HEK293T (cell line): ENCODE measurements at regions not wholly inside any gene's neighbourhood (a gene's known extent, or its start where the extent isn't known, plus 50 kb on each side); places are given as distances from the start of the nearest gene placed in this dataset.

Source experiments
- CTCF ChIA-PET: fragments of 350-600 bp; formaldehyde crosslinking; extraction: SDS; loops from one replicate; lab custom pipeline; 2021; ENCODE audit warnings: antibody characterized with exemption, inconsistent platforms; lab: Yijun Ruan, JAX
- POLR2A ChIA-PET: fragments of 350-600 bp; formaldehyde crosslinking; extraction: SDS; loops from one replicate; lab custom pipeline; 2020; ENCODE audit warnings: antibody characterized with exemption, inconsistent platforms; lab: Yijun Ruan, JAX
- DNase-seq: peaks from one replicate; pipeline ENCODE4 v3.0.0; 2012; ENCODE audit warnings: mixed read lengths; ENCODE audit errors: extremely low spot score
- ARNT ChIP-seq: fragments of 450-650 bp; IDR thresholded peaks from 2 replicates; pipeline ENCODE4 v1.6.1; 2017; ENCODE audit warnings: mild to moderate bottlenecking
- BHLHE40 ChIP-seq: fragments of 450-650 bp; IDR thresholded peaks from 2 replicates; pipeline ENCODE4 v1.6.1; 2016; ENCODE audit warnings: mild to moderate bottlenecking, moderate library complexity, borderline replicate concordance
- CTBP1 ChIP-seq: fragments of 450-650 bp; IDR thresholded peaks from 2 replicates; pipeline ENCODE4 v1.6.1; 2016; ENCODE audit warnings: borderline replicate concordance
- ELF4 ChIP-seq: fragments of 450-650 bp; IDR thresholded peaks from 2 replicates; pipeline ENCODE4 v1.6.1; 2017; ENCODE audit warnings: antibody characterized with exemption
- FOXA1 ChIP-seq: fragments of 450-650 bp; IDR thresholded peaks from 2 replicates; pipeline ENCODE4 v1.6.1; 2016; ENCODE audit warnings: mild to moderate bottlenecking
- FOXK2 ChIP-seq: fragments of 450-650 bp; IDR thresholded peaks from 2 replicates; pipeline ENCODE4 v1.6.1; 2016; ENCODE audit warnings: mild to moderate bottlenecking
- FOXM1 ChIP-seq: fragments of 450-650 bp; IDR thresholded peaks from 2 replicates; pipeline ENCODE4 v1.6.1; 2017; ENCODE audit warnings: mild to moderate bottlenecking, borderline replicate concordance
- HDGF ChIP-seq: fragments of 450-650 bp; IDR thresholded peaks from 2 replicates; pipeline ENCODE4 v1.6.1; 2017; ENCODE audit warnings: antibody characterized with exemption, borderline replicate concordance
- L3MBTL2 ChIP-seq: fragments of 450-650 bp; conservative IDR thresholded peaks from 2 replicates; pipeline ENCODE4 v1.6.1; 2016; ENCODE audit warnings: mild to moderate bottlenecking
- LEF1 ChIP-seq: fragments of 450-650 bp; IDR thresholded peaks from 2 replicates; pipeline ENCODE4 v1.6.1; 2017; ENCODE audit warnings: mild to moderate bottlenecking, borderline replicate concordance
- NFRKB ChIP-seq: fragments of 450-650 bp; IDR thresholded peaks from 2 replicates; pipeline ENCODE4 v1.6.1; 2016; ENCODE audit warnings: mild to moderate bottlenecking, moderate library complexity
- PKNOX1 ChIP-seq: fragments of 450-650 bp; IDR thresholded peaks from 2 replicates; pipeline ENCODE4 v1.6.1; 2016
- SP1 ChIP-seq: fragments of 450-650 bp; IDR thresholded peaks from 2 replicates; pipeline ENCODE4 v1.6.1; 2017
- SUZ12 ChIP-seq: fragments of 450-650 bp; IDR thresholded peaks from 2 replicates; pipeline ENCODE4 v1.6.1; 2016; ENCODE audit warnings: mild to moderate bottlenecking
- TARDBP ChIP-seq: fragments of 450-650 bp; IDR thresholded peaks from 2 replicates; pipeline ENCODE4 v1.6.1; 2016
- ZNF384 ChIP-seq: fragments of 450-650 bp; IDR thresholded peaks from 2 replicates; pipeline ENCODE4 v1.6.1; 2016

- ChIA-PET CTCF (no interaction called here), POLR2A (no interaction called here)
- TF ChIP-seq SP1 (no peak), SUZ12 (no peak), PKNOX1 (no peak), HDGF (no peak)
- DNase-seq = no peak
These were observed 830.9 kb upstream of the NDST4 start for GRCh38 chr4:115944146-115944905.

GRCh38 chr4:115938764-115939443, 825.5 kb upstream of the NDST4 start:
- DNase-seq = no peak
- CTCF ChIA-PET = no interaction called here
- TF ChIP-seq FOXM1 (no peak), PKNOX1 (no peak), FOXA1 (no peak), ZNF384 (no peak), ARNT (no peak), HDGF (no peak), ELF4 (no peak), LEF1 (no peak), FOXK2 (no peak), SP1 (no peak), CTBP1 (no peak), NFRKB (no peak), L3MBTL2 (no peak), TARDBP (no peak), BHLHE40 (no peak), SUZ12 (no peak)
- POLR2A ChIA-PET = no interaction called here

- TF ChIP-seq SP1 (no peak), ELF4 (no peak), FOXK2 (no peak), ZNF384 (no peak), FOXM1 (no peak), TARDBP (no peak), PKNOX1 (no peak), SUZ12 (no peak), BHLHE40 (no peak), L3MBTL2 (no peak), ARNT (no peak), LEF1 (no peak), CTBP1 (no peak), NFRKB (no peak), HDGF (no peak), FOXA1 (no peak)
- ChIA-PET CTCF (interaction anchor here (0.6 kb wide), 1 partner anchor 290 kb away, joined by 3 read pairs; no protein-coding TSS in a partner anchor), POLR2A (no interaction called here)
- DNase-seq = no peak
These were observed 816.0 kb upstream of the NDST4 start for GRCh38 chr4:115929373-115929772.

GRCh38 chr4:115927382-115927781, 814.0 kb upstream of the NDST4 start:
- ChIA-PET CTCF (no interaction called here), POLR2A (no interaction called here)
- no peak for DNase-seq
- TF ChIP-seq HDGF (no peak), FOXK2 (no peak), ELF4 (no peak), SUZ12 (no peak), ZNF384 (no peak), FOXM1 (no peak), L3MBTL2 (no peak), TARDBP (no peak)

GRCh38 chr4:115923152-115923551, 809.7 kb upstream of the NDST4 start:
- ChIA-PET POLR2A (no interaction called here), CTCF (no interaction called here)
- no peak for DNase-seq
- TF ChIP-seq L3MBTL2 = no peak
- no peak for TF ChIP-seq BHLHE40

- ChIA-PET POLR2A (no interaction called here), CTCF (no interaction called here)
- TF ChIP-seq TARDBP (no peak), FOXK2 (no peak), CTBP1 (no peak), BHLHE40 (no peak), NFRKB (no peak), SUZ12 (no peak), ZNF384 (no peak), HDGF (no peak), SP1 (no peak), ELF4 (no peak), PKNOX1 (no peak), L3MBTL2 (no peak), LEF1 (no peak), FOXM1 (no peak), ARNT (no peak), FOXA1 (no peak)
- DNase-seq = no peak
These were observed 807.2 kb upstream of the NDST4 start for GRCh38 chr4:115920637-115921036.
